ENCODE measurements at regions not wholly inside any gene's neighbourhood (a gene's known extent, or its start where the extent isn't known, plus 50 kb on each side); places are given as distances from the start of the nearest gene placed in this dataset.

DNA sequence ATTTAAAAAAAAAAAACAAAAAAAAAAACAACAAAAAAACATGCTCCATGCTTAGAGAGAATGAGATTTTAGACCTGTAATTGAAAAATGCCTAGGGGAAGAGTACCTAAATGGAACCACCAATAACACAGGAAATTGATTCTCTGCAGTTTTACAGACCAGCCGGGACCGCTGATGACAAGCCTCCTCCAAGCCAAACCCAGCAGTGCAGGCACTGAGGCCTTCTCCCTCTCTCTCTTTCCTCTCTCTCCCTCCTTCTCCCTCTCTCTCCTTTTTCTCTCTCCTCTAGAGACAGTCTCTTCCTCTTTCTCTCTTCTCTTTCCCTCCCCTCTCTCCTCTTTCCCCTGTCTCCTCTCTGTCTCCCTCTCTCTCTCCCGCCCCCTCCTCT, 228.8 kb upstream of the COPS8 start (continued):
- TF ChIP-seq, protein P1, sequence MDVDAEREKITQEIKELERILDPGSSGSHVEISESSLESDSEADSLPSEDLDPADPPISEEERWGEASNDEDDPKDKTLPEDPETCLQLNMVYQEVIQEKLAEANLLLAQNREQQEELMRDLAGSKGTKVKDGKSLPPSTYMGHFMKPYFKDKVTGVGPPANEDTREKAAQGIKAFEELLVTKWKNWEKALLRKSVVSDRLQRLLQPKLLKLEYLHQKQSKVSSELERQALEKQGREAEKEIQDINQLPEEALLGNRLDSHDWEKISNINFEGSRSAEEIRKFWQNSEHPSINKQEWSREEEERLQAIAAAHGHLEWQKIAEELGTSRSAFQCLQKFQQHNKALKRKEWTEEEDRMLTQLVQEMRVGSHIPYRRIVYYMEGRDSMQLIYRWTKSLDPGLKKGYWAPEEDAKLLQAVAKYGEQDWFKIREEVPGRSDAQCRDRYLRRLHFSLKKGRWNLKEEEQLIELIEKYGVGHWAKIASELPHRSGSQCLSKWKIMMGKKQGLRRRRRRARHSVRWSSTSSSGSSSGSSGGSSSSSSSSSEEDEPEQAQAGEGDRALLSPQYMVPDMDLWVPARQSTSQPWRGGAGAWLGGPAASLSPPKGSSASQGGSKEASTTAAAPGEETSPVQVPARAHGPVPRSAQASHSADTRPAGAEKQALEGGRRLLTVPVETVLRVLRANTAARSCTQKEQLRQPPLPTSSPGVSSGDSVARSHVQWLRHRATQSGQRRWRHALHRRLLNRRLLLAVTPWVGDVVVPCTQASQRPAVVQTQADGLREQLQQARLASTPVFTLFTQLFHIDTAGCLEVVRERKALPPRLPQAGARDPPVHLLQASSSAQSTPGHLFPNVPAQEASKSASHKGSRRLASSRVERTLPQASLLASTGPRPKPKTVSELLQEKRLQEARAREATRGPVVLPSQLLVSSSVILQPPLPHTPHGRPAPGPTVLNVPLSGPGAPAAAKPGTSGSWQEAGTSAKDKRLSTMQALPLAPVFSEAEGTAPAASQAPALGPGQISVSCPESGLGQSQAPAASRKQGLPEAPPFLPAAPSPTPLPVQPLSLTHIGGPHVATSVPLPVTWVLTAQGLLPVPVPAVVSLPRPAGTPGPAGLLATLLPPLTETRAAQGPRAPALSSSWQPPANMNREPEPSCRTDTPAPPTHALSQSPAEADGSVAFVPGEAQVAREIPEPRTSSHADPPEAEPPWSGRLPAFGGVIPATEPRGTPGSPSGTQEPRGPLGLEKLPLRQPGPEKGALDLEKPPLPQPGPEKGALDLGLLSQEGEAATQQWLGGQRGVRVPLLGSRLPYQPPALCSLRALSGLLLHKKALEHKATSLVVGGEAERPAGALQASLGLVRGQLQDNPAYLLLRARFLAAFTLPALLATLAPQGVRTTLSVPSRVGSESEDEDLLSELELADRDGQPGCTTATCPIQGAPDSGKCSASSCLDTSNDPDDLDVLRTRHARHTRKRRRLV (CRISPR knock-in tag; IDR thresholded peaks at IDR 0.05) = no peak

DNA sequence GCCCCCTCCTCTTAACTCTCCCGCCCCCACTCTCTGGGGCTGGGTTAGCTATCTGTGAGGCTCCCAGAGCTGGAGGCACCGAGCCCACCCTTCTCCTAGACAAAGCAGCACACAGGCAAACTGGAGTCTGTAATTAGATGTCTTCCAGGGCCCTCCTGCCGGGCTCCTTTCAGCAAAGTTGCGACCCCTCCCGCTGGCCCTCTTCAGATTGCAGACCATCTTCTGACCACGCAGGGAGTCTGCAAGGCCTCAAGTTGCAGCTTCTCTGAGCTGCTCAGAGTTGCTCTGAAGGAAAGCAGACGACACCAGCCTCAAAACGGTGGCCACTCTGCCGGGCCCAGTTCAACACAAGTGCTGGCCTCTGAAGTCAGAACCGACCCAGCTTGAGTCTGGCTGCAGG, 228.4 kb upstream of the COPS8 start:
- ChIA-PET POLR2A (no interaction called here), CTCF (ENCODE audit: low intra/inter-chr PET ratio, low total read pairs) (no interaction called here)
- no peak for FAIRE-seq
- Histone ChIP-seq H2AFZ (ENCODE audit: low read length) (no peak overlapping the region), H3K9me3 (ENCODE audit: low read length) (no peaks in the 10 kb centered on the region), H3K27me3 (ENCODE audit: control insufficient read depth in 1 of 2, insufficient read depth in 2 of 2, low read length in 2 of 2) (no peaks in the 10 kb centered on the region; a peak in 2 of 5 replicates), H3K4me1 (ENCODE audit: insufficient read depth, low read length) (no peaks in the 10 kb centered on the region), H3K27ac (ENCODE audit: extremely low read length, insufficient read depth, low read length) (no peak overlapping the region), H3K36me3 (replicated peaks in 1 of 2; ENCODE audit: control insufficient read depth in 1 of 2, insufficient read depth in 2 of 2, low read length in 2 of 2) (no peaks in the 10 kb centered on the region), H3K9ac (ENCODE audit: insufficient read depth, low read depth, low read length) (no peak overlapping the region), H3K4me3 (replicated peaks in 1 of 3; ENCODE audit: insufficient read depth in 1 of 3, low read depth in 2 of 3, low read length in 3 of 3) (no peak overlapping the region), H3K79me2 (ENCODE audit: insufficient read depth, low read length) (no peaks in the 10 kb centered on the region), H3K4me2 (ENCODE audit: low read depth, low read length) (no peak overlapping the region), H4K20me1 (ENCODE audit: insufficient read depth, low read length) (no peaks in the 10 kb centered on the region)
- intact Hi-C loops (cut with micrococcal nuclease; ENCODE audit: unreplicated experiment) (no loop called here), in situ Hi-C loops (cut with HindIII; ENCODE audit: extremely low pct_ligation_motif_present, low pct_unique_long_range_greater_than_20kb) (no loop called here)
- WGBS (ENCODE audit: low lambda C conversion rate) = 24% methylated on average over 10 of the region's 10 CpGs
- DNase-seq (ENCODE audit: low spot score) = no peak
- BruUV-seq (replicated peaks) = no TSS peak
- no peak for ATAC-seq
- no peak for TF ChIP-seq JDP2 (CRISPR knock-in tag; IDR thresholded peaks at IDR 0.05; ENCODE audit: borderline replicate concordance)
- TF ChIP-seq ZNF484 (CRISPR knock-in tag; IDR thresholded peaks at IDR 0.05; ENCODE audit: borderline replicate concordance, low read depth) = no peak
- TF ChIP-seq, protein P2, sequence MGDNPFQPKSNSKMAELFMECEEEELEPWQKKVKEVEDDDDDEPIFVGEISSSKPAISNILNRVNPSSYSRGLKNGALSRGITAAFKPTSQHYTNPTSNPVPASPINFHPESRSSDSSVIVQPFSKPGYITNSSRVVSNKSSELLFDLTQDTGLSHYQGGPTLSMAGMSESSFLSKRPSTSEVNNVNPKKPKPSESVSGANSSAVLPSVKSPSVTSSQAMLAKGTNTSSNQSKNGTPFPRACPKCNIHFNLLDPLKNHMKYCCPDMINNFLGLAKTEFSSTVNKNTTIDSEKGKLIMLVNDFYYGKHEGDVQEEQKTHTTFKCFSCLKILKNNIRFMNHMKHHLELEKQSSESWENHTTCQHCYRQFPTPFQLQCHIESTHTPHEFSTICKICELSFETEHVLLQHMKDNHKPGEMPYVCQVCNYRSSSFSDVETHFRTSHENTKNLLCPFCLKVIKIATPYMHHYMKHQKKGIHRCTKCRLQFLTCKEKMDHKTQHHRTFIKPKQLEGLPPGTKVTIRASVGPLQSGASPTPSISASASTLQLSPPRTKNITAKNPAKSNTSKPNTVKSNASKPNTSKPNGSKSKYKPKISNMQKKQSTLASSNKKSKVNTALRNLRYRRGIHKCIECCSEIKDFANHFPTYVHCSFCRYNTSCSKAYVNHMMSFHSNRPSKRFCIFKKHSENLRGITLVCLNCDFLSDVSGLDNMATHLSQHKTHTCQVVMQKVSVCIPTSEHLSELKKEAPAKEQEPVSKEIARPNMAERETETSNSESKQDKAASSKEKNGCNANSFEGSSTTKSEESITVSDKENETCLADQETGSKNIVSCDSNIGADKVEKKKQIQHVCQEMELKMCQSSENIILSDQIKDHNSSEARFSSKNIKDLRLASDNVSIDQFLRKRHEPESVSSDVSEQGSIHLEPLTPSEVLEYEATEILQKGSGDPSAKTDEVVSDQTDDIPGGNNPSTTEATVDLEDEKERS (CRISPR knock-in tag; IDR thresholded peaks at IDR 0.05) = no peak
- TF ChIP-seq, protein P3, sequence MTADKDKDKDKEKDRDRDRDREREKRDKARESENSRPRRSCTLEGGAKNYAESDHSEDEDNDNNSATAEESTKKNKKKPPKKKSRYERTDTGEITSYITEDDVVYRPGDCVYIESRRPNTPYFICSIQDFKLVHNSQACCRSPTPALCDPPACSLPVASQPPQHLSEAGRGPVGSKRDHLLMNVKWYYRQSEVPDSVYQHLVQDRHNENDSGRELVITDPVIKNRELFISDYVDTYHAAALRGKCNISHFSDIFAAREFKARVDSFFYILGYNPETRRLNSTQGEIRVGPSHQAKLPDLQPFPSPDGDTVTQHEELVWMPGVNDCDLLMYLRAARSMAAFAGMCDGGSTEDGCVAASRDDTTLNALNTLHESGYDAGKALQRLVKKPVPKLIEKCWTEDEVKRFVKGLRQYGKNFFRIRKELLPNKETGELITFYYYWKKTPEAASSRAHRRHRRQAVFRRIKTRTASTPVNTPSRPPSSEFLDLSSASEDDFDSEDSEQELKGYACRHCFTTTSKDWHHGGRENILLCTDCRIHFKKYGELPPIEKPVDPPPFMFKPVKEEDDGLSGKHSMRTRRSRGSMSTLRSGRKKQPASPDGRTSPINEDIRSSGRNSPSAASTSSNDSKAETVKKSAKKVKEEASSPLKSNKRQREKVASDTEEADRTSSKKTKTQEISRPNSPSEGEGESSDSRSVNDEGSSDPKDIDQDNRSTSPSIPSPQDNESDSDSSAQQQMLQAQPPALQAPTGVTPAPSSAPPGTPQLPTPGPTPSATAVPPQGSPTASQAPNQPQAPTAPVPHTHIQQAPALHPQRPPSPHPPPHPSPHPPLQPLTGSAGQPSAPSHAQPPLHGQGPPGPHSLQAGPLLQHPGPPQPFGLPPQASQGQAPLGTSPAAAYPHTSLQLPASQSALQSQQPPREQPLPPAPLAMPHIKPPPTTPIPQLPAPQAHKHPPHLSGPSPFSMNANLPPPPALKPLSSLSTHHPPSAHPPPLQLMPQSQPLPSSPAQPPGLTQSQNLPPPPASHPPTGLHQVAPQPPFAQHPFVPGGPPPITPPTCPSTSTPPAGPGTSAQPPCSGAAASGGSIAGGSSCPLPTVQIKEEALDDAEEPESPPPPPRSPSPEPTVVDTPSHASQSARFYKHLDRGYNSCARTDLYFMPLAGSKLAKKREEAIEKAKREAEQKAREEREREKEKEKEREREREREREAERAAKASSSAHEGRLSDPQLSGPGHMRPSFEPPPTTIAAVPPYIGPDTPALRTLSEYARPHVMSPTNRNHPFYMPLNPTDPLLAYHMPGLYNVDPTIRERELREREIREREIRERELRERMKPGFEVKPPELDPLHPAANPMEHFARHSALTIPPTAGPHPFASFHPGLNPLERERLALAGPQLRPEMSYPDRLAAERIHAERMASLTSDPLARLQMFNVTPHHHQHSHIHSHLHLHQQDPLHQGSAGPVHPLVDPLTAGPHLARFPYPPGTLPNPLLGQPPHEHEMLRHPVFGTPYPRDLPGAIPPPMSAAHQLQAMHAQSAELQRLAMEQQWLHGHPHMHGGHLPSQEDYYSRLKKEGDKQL (CRISPR knock-in tag; IDR thresholded peaks at IDR 0.05; ENCODE audit: low read depth) = no peak
- TF ChIP-seq, protein P4, sequence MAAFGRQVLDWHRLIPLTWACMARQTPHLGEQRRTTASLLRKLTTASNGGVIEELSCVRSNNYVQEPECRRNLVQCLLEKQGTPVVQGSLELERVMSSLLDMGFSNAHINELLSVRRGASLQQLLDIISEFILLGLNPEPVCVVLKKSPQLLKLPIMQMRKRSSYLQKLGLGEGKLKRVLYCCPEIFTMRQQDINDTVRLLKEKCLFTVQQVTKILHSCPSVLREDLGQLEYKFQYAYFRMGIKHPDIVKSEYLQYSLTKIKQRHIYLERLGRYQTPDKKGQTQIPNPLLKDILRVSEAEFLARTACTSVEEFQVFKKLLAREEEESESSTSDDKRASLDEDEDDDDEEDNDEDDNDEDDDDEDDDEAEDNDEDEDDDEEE (CRISPR knock-in tag; IDR thresholded peaks at IDR 0.05) = no peak
- TF ChIP-seq HOXA9 (CRISPR knock-in tag; IDR thresholded peaks at IDR 0.05; ENCODE audit: borderline replicate concordance) = no peak
- no peak for TF ChIP-seq MTF2 (CRISPR knock-in tag; IDR thresholded peaks at IDR 0.05; ENCODE audit: borderline replicate concordance)

Data from HepG2 (cell line).